Nephron progenitor cell (in vitro differentiated cells): ENCODE measurements at regions not wholly inside any gene's neighbourhood (a gene's known extent, or its start where the extent isn't known, plus 50 kb on each side); places are given as distances from the start of the nearest gene placed in this dataset.
A peak's percentile ranks its signal among the peaks of the same experiment; 100 is the strongest.

ENCODE experiments used
- DNase-seq: peaks from one replicate; pipeline ENCODE4 v3.0.0; 2021
- H3K27ac Mint-ChIP-seq: 2 replicates; pipeline ENCODE4 v1.8.0; 2021; ENCODE audit warnings: mild to moderate bottlenecking, moderate library complexity, mixed read lengths
- H3K27me3 Mint-ChIP-seq: 2 replicates; pipeline ENCODE4 v1.8.0; 2021; ENCODE audit warnings: mild to moderate bottlenecking, low read depth, mixed read lengths; ENCODE audit not compliant: poor library complexity
- H3K36me3 Mint-ChIP-seq: 2 replicates; pipeline ENCODE4 v1.8.0; 2021; ENCODE audit warnings: low read depth, mixed read lengths
- H3K4me1 Mint-ChIP-seq: 2 replicates; pipeline ENCODE4 v1.8.0; 2021; ENCODE audit warnings: mixed read lengths
- H3K4me3 Mint-ChIP-seq: 2 replicates; pipeline ENCODE4 v1.8.0; 2021; ENCODE audit warnings: mild to moderate bottlenecking, moderate library complexity, mixed read lengths
- H3K9me3 Mint-ChIP-seq: 2 replicates; pipeline ENCODE4 v1.8.0; 2021; ENCODE audit warnings: mild to moderate bottlenecking, moderate library complexity, mixed read lengths
- CTCF ChIP-seq: fragments of 200-600 bp; sonication (generic); IDR thresholded peaks from 2 replicates; pipeline ENCODE4 v1.5.0; 2021; ENCODE audit warnings: antibody characterized with exemption

- H3K9me3 Mint-ChIP-seq, result peaks cover 7% of the 10 kb centered on the region
- H3K4me1 Mint-ChIP-seq, result peaks cover 28% of the 10 kb centered on the region
- H3K27me3 Mint-ChIP-seq, result peaks cover 11% of the 10 kb centered on the region
- no peak for TF ChIP-seq CTCF
- DNase-seq, result no peak
- no peaks in the 10 kb centered on the region for H3K36me3 Mint-ChIP-seq
- no peak overlapping the region for H3K4me3 Mint-ChIP-seq
- H3K27ac Mint-ChIP-seq, result no peak overlapping the region
Observed at GRCh38 chr2:45085487-45085886, 76.2 kb upstream of the SIX2 start.

- no peak overlapping the region for H3K27ac Mint-ChIP-seq
- no peaks in the 10 kb centered on the region for H3K36me3 Mint-ChIP-seq
- no peak for TF ChIP-seq CTCF
- H3K27me3 Mint-ChIP-seq, result peaks cover 11% of the 10 kb centered on the region
- H3K9me3 Mint-ChIP-seq, result peaks cover 7% of the 10 kb centered on the region
- DNase-seq, result no peak
- no peak overlapping the region for H3K4me3 Mint-ChIP-seq
- H3K4me1 Mint-ChIP-seq, result peaks cover 26% of the 10 kb centered on the region
Observed at GRCh38 chr2:45084361-45085020, 75.2 kb upstream of the SIX2 start.

- Mint-ChIP-seq H3K9me3 (peaks cover 7% of the 10 kb centered on the region), H3K4me3 (no peak overlapping the region), H3K4me1 (peaks cover 13% of the 10 kb centered on the region), H3K27me3 (peaks cover 11% of the 10 kb centered on the region), H3K27ac (no peak overlapping the region), H3K36me3 (no peaks in the 10 kb centered on the region)
- DNase-seq, result no peak
- TF ChIP-seq CTCF, result no peak
Observed at GRCh38 chr2:45083175-45083574, 73.9 kb upstream of the SIX2 start.

GRCh38 chr2:45074713-45075112, 65.5 kb upstream of the SIX2 start:
- H3K9me3 Mint-ChIP-seq, result peaks cover 24% of the 10 kb centered on the region
- no peak overlapping the region for H3K4me3 Mint-ChIP-seq
- no peak for DNase-seq
- H3K4me1 Mint-ChIP-seq, result peaks cover 60% of the 10 kb centered on the region
- H3K27me3 Mint-ChIP-seq, result no peaks in the 10 kb centered on the region
- TF ChIP-seq CTCF, result no peak
- H3K27ac Mint-ChIP-seq, result peak overlapping the region; percentile 79
- H3K36me3 Mint-ChIP-seq, result no peaks in the 10 kb centered on the region

GRCh38 chr2:45072862-45073237, 63.6 kb upstream of the SIX2 start:
- Mint-ChIP-seq H3K4me3 (no peak overlapping the region), H3K9me3 (peaks cover 24% of the 10 kb centered on the region), H3K27ac (peak overlapping the region; percentile 65), H3K4me1 (peaks cover 78% of the 10 kb centered on the region), H3K27me3 (no peaks in the 10 kb centered on the region), H3K36me3 (no peaks in the 10 kb centered on the region)
- TF ChIP-seq CTCF, result no peak
- no peak for DNase-seq
